Neutrophil (primary cell): ENCODE measurements at regions not wholly inside any gene's neighbourhood (a gene's known extent, or its start where the extent isn't known, plus 50 kb on each side); places are given as distances from the start of the nearest gene placed in this dataset.

Source experiments
- H3K27ac ChIP-seq: fragments of 200-600 bp; sonication (generic); 2 replicates; pipeline ENCODE4 v1.5.1; 2016; ENCODE audit warnings: mild to moderate bottlenecking, moderate library complexity
- H3K27me3 ChIP-seq: fragments of 200-600 bp; sonication (generic); 2 replicates; pipeline ENCODE4 v1.6.0; 2016; ENCODE audit warnings: mild to moderate bottlenecking
- H3K36me3 ChIP-seq: fragments of 200-600 bp; sonication (generic); 2 replicates; pipeline ENCODE4 v1.5.1; 2017
- H3K4me1 ChIP-seq, 2 experiments: fragments of 200-600 bp in 1 of 2; sonication (generic) in 1 of 2; 1 replicate in 1 of 2; 2 replicates in 1 of 2; pipeline versions ENCODE4 v1.5.1 to v1.6.1; 2013 to 2016; ENCODE audit warnings: low read depth in 1 of 2, low read length in 1 of 2, mild to moderate bottlenecking in 1 of 2, moderate library complexity in 1 of 2; ENCODE audit not compliant: control insufficient read depth in 1 of 2, insufficient read depth in 1 of 2
- H3K4me3 ChIP-seq, 2 experiments: fragments of 200-600 bp in 1 of 2; sonication (generic) in 1 of 2; 1 replicate in 1 of 2; 2 replicates in 1 of 2; pipeline ENCODE4 v1.5.1; 2013 to 2016; ENCODE audit warnings: low read depth in 1 of 2, low read length in 1 of 2, mild to moderate bottlenecking in 1 of 2, moderate library complexity in 1 of 2
- H3K9me3 ChIP-seq: fragments of 200-600 bp; sonication (generic); 2 replicates; pipeline ENCODE4 v1.5.1; 2016
- TF ChIP-seq, protein P1 (sequence below): fragments of 200-600 bp; sonication (generic); IDR thresholded peaks from 2 replicates; pipeline ENCODE4 v1.5.1; 2016; ENCODE audit warnings: antibody characterized with exemption

DNA sequence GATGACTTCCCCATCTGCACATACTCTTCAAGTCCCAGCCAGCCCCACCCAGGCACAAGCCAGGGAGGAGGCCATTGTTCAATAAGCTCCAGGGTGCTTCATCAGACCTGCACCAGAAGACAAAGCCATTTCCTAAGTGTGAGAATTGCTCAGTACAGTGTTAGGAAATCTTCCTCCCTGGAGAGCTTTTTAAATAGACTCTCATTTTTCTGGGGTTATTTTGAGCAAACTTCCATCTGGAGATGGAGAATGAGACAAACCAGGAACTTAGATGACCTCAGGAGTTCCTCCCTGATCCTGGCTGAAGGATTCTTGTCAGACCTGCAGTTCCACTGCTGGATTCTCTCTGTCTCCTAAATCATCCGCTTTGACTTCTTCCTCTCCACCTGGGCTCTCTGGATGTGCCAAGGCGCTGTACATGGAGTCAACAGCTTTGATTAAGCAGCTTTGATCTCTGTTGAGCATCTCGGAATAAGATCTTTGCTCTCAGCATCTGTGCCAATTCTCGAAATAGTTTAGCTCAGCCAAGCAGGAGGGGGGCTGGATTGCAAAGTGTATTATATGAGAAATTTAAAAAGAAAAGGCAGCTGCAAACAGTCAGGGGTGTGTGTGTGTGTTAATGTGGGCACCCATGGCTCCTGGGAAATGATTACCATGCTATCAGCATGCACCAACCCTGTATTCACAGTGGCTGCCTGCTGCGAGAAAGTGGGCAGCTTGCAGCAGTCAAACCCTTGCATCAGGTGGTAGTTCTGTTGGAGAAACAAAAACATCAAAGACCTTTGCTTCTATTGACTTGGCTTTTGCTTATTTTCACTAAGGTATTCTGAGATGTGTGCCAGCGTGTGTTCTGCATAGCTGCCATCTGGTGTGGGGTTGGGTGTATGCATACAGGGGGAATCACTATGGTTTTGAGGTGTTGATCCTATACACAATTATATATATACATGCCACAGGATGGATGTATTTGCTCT is 70.2 kb upstream of the NAV2 start:
- no peak overlapping the region for H3K4me3 ChIP-seq
- H3K27ac ChIP-seq, result no peak overlapping the region

DNA sequence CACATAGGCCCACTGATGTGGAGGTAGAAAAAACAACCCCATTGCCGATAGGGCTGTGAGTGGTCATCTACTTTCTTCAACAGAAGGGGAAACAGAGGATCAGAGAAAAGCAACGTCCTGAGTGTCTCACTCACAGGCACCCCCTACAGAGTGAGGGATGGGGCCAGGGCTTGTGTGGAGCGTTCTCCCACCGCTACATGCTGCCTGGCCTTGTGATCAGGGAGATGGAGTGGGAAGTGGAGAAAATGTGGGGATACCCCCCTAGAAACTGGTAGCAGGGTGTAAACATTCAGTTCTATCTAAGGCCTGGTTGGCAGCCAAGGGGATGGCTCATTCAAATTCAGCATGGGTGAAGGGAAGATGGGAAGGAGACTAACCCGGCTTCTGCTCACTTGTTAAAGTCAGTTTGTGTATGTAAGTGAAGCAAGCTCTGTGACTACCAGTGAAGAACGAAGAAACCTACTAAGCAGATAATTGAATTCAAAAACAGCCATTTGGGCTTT is 73.0 kb upstream of the NAV2 start:
- no peaks in the 10 kb centered on the region for H3K27me3 ChIP-seq
- H3K27ac ChIP-seq, result no peak overlapping the region
- no peaks in the 10 kb centered on the region for H3K4me1 ChIP-seq
- TF ChIP-seq, protein P1, sequence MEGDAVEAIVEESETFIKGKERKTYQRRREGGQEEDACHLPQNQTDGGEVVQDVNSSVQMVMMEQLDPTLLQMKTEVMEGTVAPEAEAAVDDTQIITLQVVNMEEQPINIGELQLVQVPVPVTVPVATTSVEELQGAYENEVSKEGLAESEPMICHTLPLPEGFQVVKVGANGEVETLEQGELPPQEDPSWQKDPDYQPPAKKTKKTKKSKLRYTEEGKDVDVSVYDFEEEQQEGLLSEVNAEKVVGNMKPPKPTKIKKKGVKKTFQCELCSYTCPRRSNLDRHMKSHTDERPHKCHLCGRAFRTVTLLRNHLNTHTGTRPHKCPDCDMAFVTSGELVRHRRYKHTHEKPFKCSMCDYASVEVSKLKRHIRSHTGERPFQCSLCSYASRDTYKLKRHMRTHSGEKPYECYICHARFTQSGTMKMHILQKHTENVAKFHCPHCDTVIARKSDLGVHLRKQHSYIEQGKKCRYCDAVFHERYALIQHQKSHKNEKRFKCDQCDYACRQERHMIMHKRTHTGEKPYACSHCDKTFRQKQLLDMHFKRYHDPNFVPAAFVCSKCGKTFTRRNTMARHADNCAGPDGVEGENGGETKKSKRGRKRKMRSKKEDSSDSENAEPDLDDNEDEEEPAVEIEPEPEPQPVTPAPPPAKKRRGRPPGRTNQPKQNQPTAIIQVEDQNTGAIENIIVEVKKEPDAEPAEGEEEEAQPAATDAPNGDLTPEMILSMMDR, result no peak
- no peak overlapping the region for H3K4me3 ChIP-seq
- H3K9me3 ChIP-seq, result no peaks in the 10 kb centered on the region
- H3K36me3 ChIP-seq, result no peaks in the 10 kb centered on the region

More for the DNA sequence above, 70.2 kb upstream of the NAV2 start:
- no peaks in the 10 kb centered on the region for H3K27me3 ChIP-seq
- no peaks in the 10 kb centered on the region for H3K4me1 ChIP-seq
- H3K9me3 ChIP-seq, result no peaks in the 10 kb centered on the region
- H3K36me3 ChIP-seq, result no peaks in the 10 kb centered on the region
- TF ChIP-seq, protein P1, result no peak

DNA sequence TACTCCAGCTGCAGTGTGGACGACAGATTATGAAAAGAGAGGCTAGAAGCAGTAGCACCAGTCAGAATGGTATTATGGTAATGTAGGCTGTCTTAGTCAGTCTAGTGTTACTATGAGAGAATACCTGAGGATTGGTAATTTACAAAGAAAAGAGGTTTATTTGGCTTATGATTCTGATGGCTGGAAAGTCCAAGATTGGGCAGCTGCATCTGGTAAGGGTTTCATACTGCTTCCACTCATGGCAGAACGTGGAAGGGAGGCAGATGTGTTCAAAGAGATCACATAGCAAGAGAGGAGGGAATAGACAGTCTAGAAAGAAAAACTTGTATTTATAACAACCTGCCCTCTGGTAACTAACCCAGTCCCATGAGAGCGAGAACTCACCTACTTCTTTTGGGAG is 77.3 kb upstream of the NAV2 start:
- H3K27ac ChIP-seq, result no peak overlapping the region
- H3K9me3 ChIP-seq, result no peaks in the 10 kb centered on the region
- H3K4me1 ChIP-seq, result no peaks in the 10 kb centered on the region
- TF ChIP-seq, protein P1, result no peak
- H3K27me3 ChIP-seq, result no peaks in the 10 kb centered on the region
- no peaks in the 10 kb centered on the region for H3K36me3 ChIP-seq
- H3K4me3 ChIP-seq, result no peak overlapping the region

DNA sequence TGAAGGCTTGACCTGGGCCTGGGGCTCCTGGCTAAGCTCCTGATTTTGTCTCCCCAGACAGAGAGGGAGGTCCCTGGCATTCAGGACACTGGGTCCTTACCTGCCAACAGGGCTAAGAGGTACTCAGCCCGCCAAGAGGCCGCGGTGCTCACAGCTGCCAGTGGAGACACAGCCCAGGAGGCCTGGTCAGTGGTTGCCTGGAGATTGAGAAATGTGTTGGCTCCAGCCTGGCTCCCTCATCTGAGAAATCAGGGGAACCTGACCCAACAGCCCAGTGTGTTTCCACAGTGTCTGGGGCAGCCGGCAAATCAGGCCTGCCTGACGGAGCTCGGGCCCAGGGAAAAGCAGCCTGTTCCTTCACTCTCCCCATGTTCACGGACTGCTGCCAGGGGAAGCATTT is 79.4 kb upstream of the NAV2 start:
- Histone ChIP-seq H3K27me3 (no peaks in the 10 kb centered on the region), H3K4me3 (no peak overlapping the region), H3K27ac (no peak overlapping the region), H3K4me1 (no peaks in the 10 kb centered on the region), H3K36me3 (no peaks in the 10 kb centered on the region), H3K9me3 (no peaks in the 10 kb centered on the region)
- TF ChIP-seq, protein P1, result no peak

DNA sequence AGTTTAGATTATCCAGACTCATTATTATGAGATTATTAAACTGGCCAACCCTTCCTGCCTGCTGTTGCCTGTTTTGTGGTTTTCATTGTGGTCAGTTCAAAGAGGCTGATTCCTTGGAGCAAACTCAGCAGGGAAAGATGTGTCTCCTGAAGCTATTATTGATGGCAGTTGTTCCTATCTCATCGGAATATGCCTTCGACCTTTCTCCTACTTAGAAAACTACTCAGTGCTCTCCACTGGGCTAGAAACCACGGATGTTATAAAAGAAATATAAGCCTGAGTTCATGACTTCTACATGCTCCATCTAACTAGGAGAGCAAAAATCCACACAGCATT is 80.2 kb upstream of the NAV2 start:
- Histone ChIP-seq H3K27ac (no peak overlapping the region), H3K4me3 (no peak overlapping the region), H3K27me3 (no peaks in the 10 kb centered on the region), H3K9me3 (no peaks in the 10 kb centered on the region), H3K36me3 (no peaks in the 10 kb centered on the region), H3K4me1 (no peaks in the 10 kb centered on the region)
- TF ChIP-seq, protein P1, result no peak
